Islet precursor cell (in vitro differentiated cells): ENCODE measurements at regions not wholly inside any gene's neighbourhood (a gene's known extent, or its start where the extent isn't known, plus 50 kb on each side); places are given as distances from the start of the nearest gene placed in this dataset.
"Not testable (repeated sequence)": the region's sequence is repeated elsewhere in the genome, so short reads cannot be mapped to it uniquely, and the experiment has no call there.

Experiments
- DNase-seq: peaks from one replicate; pipeline ENCODE4 v3.0.0-alpha.2; 2018

GRCh38 chr7:96829121-96829520, 119.5 kb upstream of the SEM1 start:
- DNase-seq: not testable (repeated sequence)

- no peak for DNase-seq
These were observed 121.8 kb upstream of the SEM1 start for GRCh38 chr7:96831446-96831845.

GRCh38 chr7:96832092-96832662, 122.5 kb upstream of the SEM1 start:
- no peak for DNase-seq

- DNase-seq: no peak
These were observed 124.2 kb upstream of the SEM1 start for GRCh38 chr7:96833676-96834453.

- DNase-seq: no peak
These were observed 126.8 kb upstream of the SEM1 start for GRCh38 chr7:96836456-96836855.

- DNase-seq: no peak
These were observed 127.9 kb upstream of the SEM1 start for GRCh38 chr7:96837593-96837992.

GRCh38 chr7:96838481-96838880, 128.8 kb upstream of the SEM1 start:
- DNase-seq: no peak

- no peak for DNase-seq
These were observed 145.5 kb upstream of the SEM1 start for GRCh38 chr7:96855139-96855538.

GRCh38 chr7:96855691-96856090, 146.0 kb upstream of the SEM1 start:
- no peak for DNase-seq

- no peak for DNase-seq
These were observed 135.8 kb upstream of the DLX6 start for GRCh38 chr7:96869538-96869937.

GRCh38 chr7:96870185-96870584, 135.2 kb upstream of the DLX6 start:
- DNase-seq: no peak

GRCh38 chr7:96870934-96871333, 134.4 kb upstream of the DLX6 start:
- DNase-seq: no peak

- no peak for DNase-seq
These were observed 117.9 kb upstream of the DLX6 start for GRCh38 chr7:96887426-96887825.

GRCh38 chr7:96899108-96899507, 106.2 kb upstream of the DLX6 start:
- DNase-seq: no peak

GRCh38 chr7:96901822-96902445, 103.4 kb upstream of the DLX6 start:
- DNase-seq: no peak

GRCh38 chr7:96903906-96904305, 101.4 kb upstream of the DLX6 start:
- DNase-seq: no peak

GRCh38 chr7:96910486-96910885, 94.9 kb upstream of the DLX6 start:
- no peak for DNase-seq

- no peak for DNase-seq
These were observed 90.3 kb upstream of the DLX6 start for GRCh38 chr7:96915029-96915428.

GRCh38 chr7:96920064-96920463, 85.3 kb upstream of the DLX6 start:
- no peak for DNase-seq

GRCh38 chr7:96920713-96921112, 84.6 kb upstream of the DLX6 start:
- DNase-seq: no peak

- no peak for DNase-seq
These were observed 84.1 kb upstream of the DLX6 start for GRCh38 chr7:96921231-96921630.

- DNase-seq: no peak
These were observed 83.6 kb upstream of the DLX6 start for GRCh38 chr7:96921771-96922170.

- not testable (repeated sequence) for DNase-seq
These were observed 82.0 kb upstream of the DLX6 start for GRCh38 chr7:96923345-96923744.

GRCh38 chr7:96927131-96927530, 78.2 kb upstream of the DLX6 start:
- DNase-seq: no peak
